WTC11 (cell line): ENCODE measurements at regions not wholly inside any gene's neighbourhood (a gene's known extent, or its start where the extent isn't known, plus 50 kb on each side); places are given as distances from the start of the nearest gene placed in this dataset.

ENCODE experiments used
- ATAC-seq: fragments of 200-7000 bp; cut with Tn5 transposase; 2 replicates; pipeline ENCODE4 v1.10.0; 2021; ENCODE audit warnings: mild to moderate bottlenecking, moderate library complexity
- CTCF ChIA-PET: fragments of 300-600 bp; sonication (Branson Sonifier 250); formaldehyde crosslinking; loops from one replicate; lab custom pipeline; 2021; ENCODE audit warnings: antibody characterized with exemption; lab: Charles Lee
- POLR2A ChIA-PET: fragments of 350-600 bp; sonication (Branson Sonifier 250); formaldehyde crosslinking; loops from one replicate; lab custom pipeline; 2021; ENCODE audit warnings: antibody characterized with exemption; lab: Charles Lee
- DNase-seq: peaks from one replicate; pipeline ENCODE4 v3.0.0; 2021; ENCODE audit warnings: low spot score
- H3K27ac Mint-ChIP-seq: 2 replicates; pipeline ENCODE4 v1.8.0; 2021; ENCODE audit warnings: mixed read lengths
- H3K27me3 Mint-ChIP-seq: 2 replicates; pipeline ENCODE4 v1.8.0; 2021; ENCODE audit warnings: low read depth, mild to moderate bottlenecking, moderate library complexity, mixed read lengths
- H3K36me3 Mint-ChIP-seq: 2 replicates; pipeline ENCODE4 v1.8.0; 2021; ENCODE audit warnings: mixed read lengths
- H3K4me1 Mint-ChIP-seq: 2 replicates; pipeline ENCODE4 v1.8.0; 2022; ENCODE audit warnings: mixed read lengths
- H3K4me3 Mint-ChIP-seq: 2 replicates; pipeline ENCODE4 v1.8.0; 2021; ENCODE audit warnings: mild to moderate bottlenecking, moderate library complexity, mixed read lengths
- H3K9me3 Mint-ChIP-seq: 2 replicates; pipeline ENCODE4 v1.8.0; 2021; ENCODE audit warnings: mixed read lengths
- AFF4 ChIP-seq: sonication (generic); formaldehyde crosslinking; IDR thresholded peaks from 2 replicates; pipeline ENCODE4 v1.8.1; 2023; ENCODE audit warnings: mild to moderate bottlenecking, missing genetic modification reagents, borderline replicate concordance
- ATF2 ChIP-seq: sonication (generic); formaldehyde crosslinking; IDR thresholded peaks from 2 replicates; pipeline ENCODE4 v1.8.1; 2022; ENCODE audit warnings: low read depth, missing genetic modification reagents, borderline replicate concordance
- ATF6 ChIP-seq: sonication (generic); formaldehyde crosslinking; IDR thresholded peaks from 2 replicates; pipeline ENCODE4 v1.8.1; 2023; ENCODE audit warnings: mild to moderate bottlenecking, missing genetic modification reagents
- MAX ChIP-seq: sonication (generic); formaldehyde crosslinking; IDR thresholded peaks from 2 replicates; pipeline ENCODE4 v1.8.0; 2022; ENCODE audit warnings: mild to moderate bottlenecking, missing genetic modification reagents
- MYBL2 ChIP-seq: sonication (generic); formaldehyde crosslinking; IDR thresholded peaks from 2 replicates; pipeline ENCODE4 v1.8.1; 2023; ENCODE audit warnings: mild to moderate bottlenecking, moderate library complexity, missing genetic modification reagents
- NFE2L1 ChIP-seq: sonication (generic); formaldehyde crosslinking; IDR thresholded peaks from 2 replicates; pipeline ENCODE4 v1.8.1; 2023; ENCODE audit warnings: missing genetic modification reagents
- PRDM15 ChIP-seq: sonication (generic); formaldehyde crosslinking; IDR thresholded peaks from 2 replicates; pipeline ENCODE4 v1.8.0; 2022; ENCODE audit warnings: missing genetic modification reagents
- PRRX2 ChIP-seq: fragments of 250-450 bp; sonication (Bioruptor Pico); IDR thresholded peaks from 2 replicates; pipeline ENCODE4 v1.8.0; 2021; ENCODE audit warnings: mild to moderate bottlenecking
- ZBTB43 ChIP-seq: sonication (generic); formaldehyde crosslinking; IDR thresholded peaks from 2 replicates; pipeline ENCODE4 v1.8.1; 2023; ENCODE audit warnings: mild to moderate bottlenecking, missing genetic modification reagents
- ZNF219 ChIP-seq: sonication (generic); formaldehyde crosslinking; IDR thresholded peaks from 2 replicates; pipeline ENCODE4 v1.8.0; 2023; ENCODE audit warnings: missing genetic modification reagents, mild to moderate bottlenecking, borderline replicate concordance
- ZNF232 ChIP-seq: sonication (generic); formaldehyde crosslinking; IDR thresholded peaks from 2 replicates; pipeline ENCODE4 v1.8.0; 2022; ENCODE audit warnings: mild to moderate bottlenecking, missing genetic modification reagents
- ZSCAN18 ChIP-seq: fragments of 250-450 bp; sonication (Bioruptor Pico); IDR thresholded peaks from 2 replicates; pipeline ENCODE4 v2.1.2; 2022; ENCODE audit warnings: mild to moderate bottlenecking, moderate library complexity

- Mint-ChIP-seq H3K27ac (no peak overlapping the region), H3K27me3 (peaks cover 10% of the 10 kb centered on the region; the same call in 1 of the 2 replicates), H3K9me3 (peaks cover 49% of the 10 kb centered on the region), H3K4me1 (no peaks in the 10 kb centered on the region), H3K36me3 (peaks cover 45% of the 10 kb centered on the region), H3K4me3 (no peak overlapping the region)
- ATAC-seq (no peak), DNase-seq (no peak)
- no peak for TF ChIP-seq ZNF219 (CRISPR knock-in tag)
- TF ChIP-seq ZSCAN18 (CRISPR knock-in tag), result no peak
- TF ChIP-seq ZBTB43 (CRISPR knock-in tag), result no peak
- no peak for TF ChIP-seq ATF2 (CRISPR knock-in tag)
- TF ChIP-seq PRRX2, result no peak
- TF ChIP-seq ATF6 (CRISPR knock-in tag), result no peak
- no peak for TF ChIP-seq MAX (CRISPR knock-in tag)
- TF ChIP-seq ZNF232 (CRISPR knock-in tag), result no peak
- TF ChIP-seq AFF4 (CRISPR knock-in tag), result no peak
- no peak for TF ChIP-seq PRDM15 (CRISPR knock-in tag)
- TF ChIP-seq NFE2L1 (CRISPR knock-in tag), result no peak
- TF ChIP-seq MYBL2 (CRISPR knock-in tag), result no peak
- ChIA-PET CTCF (no interaction called here), POLR2A (interaction anchor here (0.6 kb wide), 1 partner anchor 656 kb away, joined by 5 read pairs; no protein-coding TSS in a partner anchor)
Observed at GRCh38 chr15:25250011-25250596, 188.7 kb downstream of the UBE3A start.
